ENCODE measurements at regions not wholly inside any gene's neighbourhood (a gene's known extent, or its start where the extent isn't known, plus 50 kb on each side); places are given as distances from the start of the nearest gene placed in this dataset.

GRCh38 chr15:68504681-68505170 lies 72.8 kb upstream of the ITGA11 start:
- Histone ChIP-seq H3K4me1 (peaks cover 7% of the 10 kb centered on the region), H3K4me2 (no peak overlapping the region), H3K27ac (peak overlapping the region in 1 of 2 experiments; percentile 22; a peak in 1 of 6 replicates), H3K9me3 (no peaks in the 10 kb centered on the region), H3K4me3 (no peak overlapping the region)
- no peak for FAIRE-seq
- no peak for DNase-seq (ENCODE audit: low read depth in 1 of 2, low spot score in 1 of 2)
- ChIA-PET POLR2A (no interaction called here), CTCF (interaction anchor here (0.5 to 4.2 kb wide), 7 partner anchors 25 to 252 kb away, joined by 3 to 14 read pairs (median 3); no protein-coding TSS in a partner anchor)
- TF ChIP-seq RCOR1 (IDR thresholded peaks at IDR 0.05; ENCODE audit: low read depth, low read length) (no peak), HEYL (CRISPR knock-in tag; IDR thresholded peaks at IDR 0.05) (no peak), BHLHE40 (IDR thresholded peaks at IDR 0.05; ENCODE audit: low read depth, low read length) (no peak), SREBF2 (IDR thresholded peaks at IDR 0.05) (no peak), ELK1 (IDR thresholded peaks at IDR 0.05; ENCODE audit: low read depth, low read length) (no peak), RARB (CRISPR knock-in tag; IDR thresholded peaks at IDR 0.05) (no peak)
- TF ChIP-seq, protein P1, sequence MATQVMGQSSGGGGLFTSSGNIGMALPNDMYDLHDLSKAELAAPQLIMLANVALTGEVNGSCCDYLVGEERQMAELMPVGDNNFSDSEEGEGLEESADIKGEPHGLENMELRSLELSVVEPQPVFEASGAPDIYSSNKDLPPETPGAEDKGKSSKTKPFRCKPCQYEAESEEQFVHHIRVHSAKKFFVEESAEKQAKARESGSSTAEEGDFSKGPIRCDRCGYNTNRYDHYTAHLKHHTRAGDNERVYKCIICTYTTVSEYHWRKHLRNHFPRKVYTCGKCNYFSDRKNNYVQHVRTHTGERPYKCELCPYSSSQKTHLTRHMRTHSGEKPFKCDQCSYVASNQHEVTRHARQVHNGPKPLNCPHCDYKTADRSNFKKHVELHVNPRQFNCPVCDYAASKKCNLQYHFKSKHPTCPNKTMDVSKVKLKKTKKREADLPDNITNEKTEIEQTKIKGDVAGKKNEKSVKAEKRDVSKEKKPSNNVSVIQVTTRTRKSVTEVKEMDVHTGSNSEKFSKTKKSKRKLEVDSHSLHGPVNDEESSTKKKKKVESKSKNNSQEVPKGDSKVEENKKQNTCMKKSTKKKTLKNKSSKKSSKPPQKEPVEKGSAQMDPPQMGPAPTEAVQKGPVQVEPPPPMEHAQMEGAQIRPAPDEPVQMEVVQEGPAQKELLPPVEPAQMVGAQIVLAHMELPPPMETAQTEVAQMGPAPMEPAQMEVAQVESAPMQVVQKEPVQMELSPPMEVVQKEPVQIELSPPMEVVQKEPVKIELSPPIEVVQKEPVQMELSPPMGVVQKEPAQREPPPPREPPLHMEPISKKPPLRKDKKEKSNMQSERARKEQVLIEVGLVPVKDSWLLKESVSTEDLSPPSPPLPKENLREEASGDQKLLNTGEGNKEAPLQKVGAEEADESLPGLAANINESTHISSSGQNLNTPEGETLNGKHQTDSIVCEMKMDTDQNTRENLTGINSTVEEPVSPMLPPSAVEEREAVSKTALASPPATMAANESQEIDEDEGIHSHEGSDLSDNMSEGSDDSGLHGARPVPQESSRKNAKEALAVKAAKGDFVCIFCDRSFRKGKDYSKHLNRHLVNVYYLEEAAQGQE (IDR thresholded peaks at IDR 0.05), result no peak
- no peak; a peak in 1 of 6 replicates for ATAC-seq
- 61% methylated on average over 8 of the region's 8 CpGs for WGBS (ENCODE audit: missing lambda C conversion rate)

GRCh38 chr15:68506071-68506470 lies 72.7 kb upstream of the CORO2B start:
- ChIA-PET CTCF (interaction anchor here (1.1 to 4.2 kb wide), 3 partner anchors 8 to 44 kb away, joined by 3 to 14 read pairs (median 6); no protein-coding TSS in a partner anchor), POLR2A (no interaction called here)
- ATAC-seq (no peak), DNase-seq (ENCODE audit: low read depth in 1 of 2, low spot score in 1 of 2) (no peak), FAIRE-seq (no peak)
- H3K4me2 ChIP-seq, result no peak overlapping the region
- no peak overlapping the region for H3K27ac ChIP-seq
- H3K9me3 ChIP-seq, result no peaks in the 10 kb centered on the region
- no peak overlapping the region for H3K4me3 ChIP-seq
- whole genome bisulfite sequencing (ENCODE audit: missing lambda C conversion rate), result 70% methylated on average over 2 of the region's 2 CpGs
- no peaks in the 10 kb centered on the region; the same call in 2 of the 3 replicates for H3K4me1 ChIP-seq
- no peak for TF ChIP-seq TFCP2L1 (CRISPR knock-in tag; IDR thresholded peaks at IDR 0.05)
- TF ChIP-seq, protein P2, sequence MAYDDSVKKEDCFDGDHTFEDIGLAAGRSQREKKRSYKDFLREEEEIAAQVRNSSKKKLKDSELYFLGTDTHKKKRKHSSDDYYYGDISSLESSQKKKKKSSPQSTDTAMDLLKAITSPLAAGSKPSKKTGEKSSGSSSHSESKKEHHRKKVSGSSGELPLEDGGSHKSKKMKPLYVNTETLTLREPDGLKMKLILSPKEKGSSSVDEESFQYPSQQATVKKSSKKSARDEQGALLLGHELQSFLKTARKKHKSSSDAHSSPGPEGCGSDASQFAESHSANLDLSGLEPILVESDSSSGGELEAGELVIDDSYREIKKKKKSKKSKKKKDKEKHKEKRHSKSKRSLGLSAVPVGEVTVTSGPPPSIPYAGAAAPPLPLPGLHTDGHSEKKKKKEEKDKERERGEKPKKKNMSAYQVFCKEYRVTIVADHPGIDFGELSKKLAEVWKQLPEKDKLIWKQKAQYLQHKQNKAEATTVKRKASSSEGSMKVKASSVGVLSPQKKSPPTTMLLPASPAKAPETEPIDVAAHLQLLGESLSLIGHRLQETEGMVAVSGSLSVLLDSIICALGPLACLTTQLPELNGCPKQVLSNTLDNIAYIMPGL (CRISPR knock-in tag; IDR thresholded peaks at IDR 0.05; ENCODE audit: borderline replicate concordance), result no peak
- no peak for TF ChIP-seq RFX5 (IDR thresholded peaks at IDR 0.05)
- no peak for TF ChIP-seq RCOR1 (IDR thresholded peaks at IDR 0.05; ENCODE audit: low read depth, low read length)
- TF ChIP-seq EP300 (IDR thresholded peaks at IDR 0.05), result no peak
- TF ChIP-seq FOSB (CRISPR knock-in tag; IDR thresholded peaks at IDR 0.05), result no peak
- TF ChIP-seq ELK1 (IDR thresholded peaks at IDR 0.05; ENCODE audit: low read depth, low read length), result no peak
- TF ChIP-seq HOXB13 (CRISPR knock-in tag; IDR thresholded peaks at IDR 0.05; ENCODE audit: low read depth), result no peak
- TF ChIP-seq RAD21 (conservative IDR thresholded peaks at IDR 0.05 in 1 of 2, IDR thresholded peaks at IDR 0.05 in 1 of 2), result no peak
- TF ChIP-seq NPAS2 (CRISPR knock-in tag; IDR thresholded peaks at IDR 0.05; ENCODE audit: borderline replicate concordance), result no peak
- no peak for TF ChIP-seq HOXA7 (CRISPR knock-in tag; IDR thresholded peaks at IDR 0.05)
- TF ChIP-seq MAFK (IDR thresholded peaks at IDR 0.05; ENCODE audit: partially characterized antibody), result no peak
- TF ChIP-seq MYC (IDR thresholded peaks at IDR 0.05; ENCODE audit: borderline replicate concordance, low read length), result no peak
- TF ChIP-seq CHD2 (IDR thresholded peaks at IDR 0.05; ENCODE audit: low read length, partially characterized antibody), result no peak
- no peak for TF ChIP-seq KDM5A (IDR thresholded peaks at IDR 0.05)
- no peak for TF ChIP-seq SMC3 (IDR thresholded peaks at IDR 0.05)
- TF ChIP-seq ZSCAN20 (CRISPR knock-in tag; IDR thresholded peaks at IDR 0.05), result no peak
- TF ChIP-seq POLR2A (IDR thresholded peaks at IDR 0.05; ENCODE audit: low read length), result no peak
- TF ChIP-seq, protein P3, sequence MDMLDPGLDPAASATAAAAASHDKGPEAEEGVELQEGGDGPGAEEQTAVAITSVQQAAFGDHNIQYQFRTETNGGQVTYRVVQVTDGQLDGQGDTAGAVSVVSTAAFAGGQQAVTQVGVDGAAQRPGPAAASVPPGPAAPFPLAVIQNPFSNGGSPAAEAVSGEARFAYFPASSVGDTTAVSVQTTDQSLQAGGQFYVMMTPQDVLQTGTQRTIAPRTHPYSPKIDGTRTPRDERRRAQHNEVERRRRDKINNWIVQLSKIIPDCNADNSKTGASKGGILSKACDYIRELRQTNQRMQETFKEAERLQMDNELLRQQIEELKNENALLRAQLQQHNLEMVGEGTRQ (IDR thresholded peaks at IDR 0.05), result no peak
